ENCODE measurements at regions not wholly inside any gene's neighbourhood (a gene's known extent, or its start where the extent isn't known, plus 50 kb on each side); places are given as distances from the start of the nearest gene placed in this dataset.

- no peak for DNase-seq (ENCODE audit: low spot score)
These were observed 230.3 kb upstream of the MEOX2 start for GRCh38 chr7:15916681-15917380.

- no peak for DNase-seq (ENCODE audit: low spot score)
These were observed 229.3 kb upstream of the MEOX2 start for GRCh38 chr7:15915686-15916293.

GRCh38 chr7:15914611-15915010 lies 228.1 kb upstream of the MEOX2 start:
- no peak for DNase-seq (ENCODE audit: low spot score)

GRCh38 chr7:15906436-15906835 lies 220.0 kb upstream of the MEOX2 start:
- no peak for DNase-seq (ENCODE audit: low spot score)

GRCh38 chr7:15905251-15906040 lies 219.0 kb upstream of the MEOX2 start:
- DNase-seq (ENCODE audit: low spot score) = no peak

- no peak for DNase-seq (ENCODE audit: low spot score)
These were observed 204.8 kb upstream of the MEOX2 start for GRCh38 chr7:15891151-15891881.

GRCh38 chr7:15889507-15889906 lies 203.0 kb upstream of the MEOX2 start:
- no peak for DNase-seq (ENCODE audit: low spot score)

GRCh38 chr7:15888090-15888489 lies 201.6 kb upstream of the MEOX2 start:
- no peak for DNase-seq (ENCODE audit: low spot score)

GRCh38 chr7:15886626-15887025 lies 200.1 kb upstream of the MEOX2 start:
- DNase-seq (ENCODE audit: low spot score) = no peak

- no peak for DNase-seq (ENCODE audit: low spot score)
These were observed 199.2 kb upstream of the MEOX2 start for GRCh38 chr7:15885678-15886077.

- no peak for DNase-seq (ENCODE audit: low spot score)
These were observed 188.3 kb upstream of the MEOX2 start for GRCh38 chr7:15874774-15875173.

GRCh38 chr7:15870347-15870746 lies 183.9 kb upstream of the MEOX2 start:
- no peak for DNase-seq (ENCODE audit: low spot score)

GRCh38 chr7:15867441-15867840 lies 181.0 kb upstream of the MEOX2 start:
- no peak for DNase-seq (ENCODE audit: low spot score)

GRCh38 chr7:15866753-15867152 lies 180.3 kb upstream of the MEOX2 start:
- DNase-seq (ENCODE audit: low spot score) = no peak

- no peak for DNase-seq (ENCODE audit: low spot score)
These were observed 178.1 kb upstream of the MEOX2 start for GRCh38 chr7:15864626-15864991.

GRCh38 chr7:15863951-15864625 lies 177.6 kb upstream of the MEOX2 start:
- DNase-seq (ENCODE audit: low spot score) = no peak

- no peak for DNase-seq (ENCODE audit: low spot score)
These were observed 176.3 kb upstream of the MEOX2 start for GRCh38 chr7:15862781-15863165.

GRCh38 chr7:15862016-15862780 lies 175.7 kb upstream of the MEOX2 start:
- no peak for DNase-seq (ENCODE audit: low spot score)

GRCh38 chr7:15860264-15860949 lies 173.9 kb upstream of the MEOX2 start:
- DNase-seq (ENCODE audit: low spot score) = no peak

GRCh38 chr7:15857026-15857425 lies 170.5 kb upstream of the MEOX2 start:
- no peak for DNase-seq (ENCODE audit: low spot score)

- DNase-seq (ENCODE audit: low spot score) = no peak
These were observed 169.8 kb upstream of the MEOX2 start for GRCh38 chr7:15856311-15856710.
